Upper lobe of left lung (tissue), 4 donors: ENCODE measurements at regions not wholly inside any gene's neighbourhood (a gene's known extent, or its start where the extent isn't known, plus 50 kb on each side); places are given as distances from the start of the nearest gene placed in this dataset.

Source experiments
- POLR2A ChIP-seq, 4 donors: fragments of 450-650 bp; IDR thresholded peaks; one replicate each; pipeline ENCODE4 v1.5.1; 2016 to 2017; ENCODE audit warnings: antibody characterized with exemption in 4 of 4, mild to moderate bottlenecking in 2 of 4
- TF ChIP-seq, protein P1 (sequence below), 6 experiments: fragments of 450-650 bp in 4 of 6; fragments of 200-600 bp in 2 of 6; sonication (generic) in 2 of 6; IDR thresholded peaks; one replicate each; pipeline ENCODE4 v1.5.1; 2016 to 2019; ENCODE audit warnings: antibody characterized with exemption in 6 of 6

DNA sequence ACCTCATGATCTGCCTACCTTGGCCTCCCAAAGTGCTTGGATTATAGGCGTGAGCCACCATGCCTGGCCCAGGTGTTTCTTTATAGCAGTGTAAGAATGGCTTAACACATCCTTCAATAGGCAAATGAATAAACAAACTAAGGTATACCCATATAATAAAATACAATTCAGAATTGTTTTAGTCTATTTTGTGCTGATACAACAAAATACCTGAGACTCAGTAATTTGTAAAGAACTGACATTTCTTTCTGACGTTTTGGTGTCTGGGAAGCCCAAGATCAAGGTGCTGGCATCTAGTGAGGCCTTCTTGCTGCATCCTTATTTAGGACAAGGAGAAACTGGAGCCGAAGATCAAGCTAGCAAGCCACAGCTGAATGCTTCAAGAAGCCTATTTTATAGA lies 1372.1 kb upstream of the DDX18 start:
- no peak for TF ChIP-seq POLR2A (IDR thresholded peaks at IDR 0.05)
- TF ChIP-seq, protein P1, sequence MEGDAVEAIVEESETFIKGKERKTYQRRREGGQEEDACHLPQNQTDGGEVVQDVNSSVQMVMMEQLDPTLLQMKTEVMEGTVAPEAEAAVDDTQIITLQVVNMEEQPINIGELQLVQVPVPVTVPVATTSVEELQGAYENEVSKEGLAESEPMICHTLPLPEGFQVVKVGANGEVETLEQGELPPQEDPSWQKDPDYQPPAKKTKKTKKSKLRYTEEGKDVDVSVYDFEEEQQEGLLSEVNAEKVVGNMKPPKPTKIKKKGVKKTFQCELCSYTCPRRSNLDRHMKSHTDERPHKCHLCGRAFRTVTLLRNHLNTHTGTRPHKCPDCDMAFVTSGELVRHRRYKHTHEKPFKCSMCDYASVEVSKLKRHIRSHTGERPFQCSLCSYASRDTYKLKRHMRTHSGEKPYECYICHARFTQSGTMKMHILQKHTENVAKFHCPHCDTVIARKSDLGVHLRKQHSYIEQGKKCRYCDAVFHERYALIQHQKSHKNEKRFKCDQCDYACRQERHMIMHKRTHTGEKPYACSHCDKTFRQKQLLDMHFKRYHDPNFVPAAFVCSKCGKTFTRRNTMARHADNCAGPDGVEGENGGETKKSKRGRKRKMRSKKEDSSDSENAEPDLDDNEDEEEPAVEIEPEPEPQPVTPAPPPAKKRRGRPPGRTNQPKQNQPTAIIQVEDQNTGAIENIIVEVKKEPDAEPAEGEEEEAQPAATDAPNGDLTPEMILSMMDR (IDR thresholded peaks at IDR 0.05) = no peak
